AG10803 (cell line): ENCODE measurements at regions not wholly inside any gene's neighbourhood (a gene's known extent, or its start where the extent isn't known, plus 50 kb on each side); places are given as distances from the start of the nearest gene placed in this dataset.

Experiments used
- DNase-seq: peaks from one replicate; pipeline ENCODE4 v3.0.0; 2010; ENCODE audit warnings: low read depth
- H3K4me3 ChIP-seq: 2 replicates; pipeline ENCODE4 v1.5.1; 2011; ENCODE audit warnings: mild to moderate bottlenecking, low read length, control low read depth
- CTCF ChIP-seq: conservative IDR thresholded peaks from 2 replicates; pipeline ENCODE4 v1.5.1; 2011; ENCODE audit warnings: mild to moderate bottlenecking, low read length, control low read depth, inconsistent platforms

DNA sequence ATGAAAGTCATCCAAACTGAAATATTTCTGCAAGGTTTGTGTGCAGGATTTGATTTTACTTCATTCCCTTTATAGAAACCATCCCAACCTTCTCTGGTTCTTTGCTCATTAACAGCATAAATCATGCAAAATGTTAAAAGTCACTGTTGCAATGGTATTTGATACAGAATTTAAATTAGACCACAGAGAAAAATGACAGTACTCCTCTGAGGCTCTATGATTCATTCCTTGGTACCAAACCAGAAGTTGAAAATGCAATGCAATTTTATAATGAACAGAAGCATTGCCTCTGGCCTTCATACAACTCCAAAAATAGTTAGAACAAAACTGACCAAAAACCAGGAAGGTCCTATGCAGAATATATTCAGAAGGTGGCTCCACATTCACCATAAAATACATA lies 607.1 kb downstream of the TLE1 start:
- DNase-seq = peak; percentile 3
- TF ChIP-seq CTCF = no peak
- H3K4me3 ChIP-seq = no peak overlapping the region

- H3K4me3 ChIP-seq = no peak overlapping the region
- TF ChIP-seq CTCF = no peak
- no peak for DNase-seq
Measured at GRCh38 chr9:81080900-81081299, 608.4 kb downstream of the TLE1 start.

DNA sequence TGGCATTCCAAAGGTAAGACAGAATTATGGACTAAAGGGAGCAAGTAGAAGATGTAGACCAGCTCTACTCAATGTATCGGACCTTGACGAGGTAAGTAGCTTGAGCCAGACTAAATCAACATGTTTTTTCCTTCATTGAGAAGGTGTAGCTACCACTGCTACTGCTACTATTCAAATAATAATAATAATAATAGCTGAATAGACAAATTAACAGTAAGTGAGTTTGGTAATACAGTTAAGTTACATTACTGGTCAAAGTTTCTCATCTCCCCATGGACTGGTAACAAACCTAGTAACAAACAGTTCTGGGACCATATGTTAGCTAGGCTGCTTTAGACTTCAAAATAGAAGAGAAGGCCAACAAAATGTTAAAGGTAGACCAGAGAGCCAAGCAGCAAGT lies 609.2 kb downstream of the TLE1 start:
- no peak overlapping the region for H3K4me3 ChIP-seq
- no peak for TF ChIP-seq CTCF
- no peak for DNase-seq

GRCh38 chr9:81079055-81079454 lies 610.3 kb downstream of the TLE1 start:
- TF ChIP-seq CTCF = no peak
- no peak for DNase-seq
- no peak overlapping the region for H3K4me3 ChIP-seq

- no peak overlapping the region for H3K4me3 ChIP-seq
- DNase-seq = no peak
- no peak for TF ChIP-seq CTCF
Measured at GRCh38 chr9:81078555-81078954, 610.8 kb downstream of the TLE1 start.

DNA sequence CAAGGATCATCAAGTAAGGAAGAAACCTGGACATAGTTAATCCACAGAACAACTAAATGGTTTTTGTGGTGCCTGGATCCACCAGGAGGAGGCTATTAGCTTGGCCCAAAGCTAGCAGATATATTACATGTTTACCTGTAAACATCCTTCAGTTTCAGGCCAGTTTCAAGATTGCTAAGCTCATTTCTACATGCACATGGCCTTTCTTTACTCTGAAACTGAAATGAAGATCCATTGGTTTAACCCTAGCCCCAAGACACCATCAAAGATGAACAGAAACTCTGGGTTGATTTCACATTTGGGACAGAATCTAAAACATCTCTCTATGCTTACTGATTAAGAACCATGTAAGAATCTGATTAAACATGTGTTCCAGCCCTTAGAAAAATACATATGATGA lies 611.8 kb downstream of the TLE1 start:
- no peak for TF ChIP-seq CTCF
- no peak for DNase-seq
- no peak overlapping the region for H3K4me3 ChIP-seq

GRCh38 chr9:81076131-81076530 lies 613.2 kb downstream of the TLE1 start:
- TF ChIP-seq CTCF = no peak
- no peak for DNase-seq
- no peak overlapping the region for H3K4me3 ChIP-seq
